Astrocyte (in vitro differentiated cells and primary cell): ENCODE measurements at regions not wholly inside any gene's neighbourhood (a gene's known extent, or its start where the extent isn't known, plus 50 kb on each side); places are given as distances from the start of the nearest gene placed in this dataset.
"Not testable (repeated sequence)": the region's sequence is repeated elsewhere in the genome, so short reads cannot be mapped to it uniquely, and the experiment has no call there.

ENCODE experiments used
- DNase-seq: peaks from one replicate; pipeline ENCODE4 v3.0.0-alpha.2; 2010; ENCODE audit warnings: low read depth
- FAIRE-seq: peaks from 2 replicates; lab custom pipeline; 2011; peaks lifted over from hg19 to GRCh38; lab: Jason Lieb, UNC
- H2AFZ ChIP-seq: 2 replicates; pipeline ENCODE4 v1.6.0; 2012; ENCODE audit warnings: low read depth, low read length, inconsistent platforms
- H3K27ac ChIP-seq: 2 replicates; pipeline ENCODE4 v1.5.1; 2011; ENCODE audit warnings: low read depth, low read length, inconsistent platforms
- H3K27me3 ChIP-seq: 2 replicates; pipeline ENCODE4 v1.6.0; 2011; ENCODE audit warnings: low read length, inconsistent platforms; ENCODE audit not compliant: insufficient read depth
- H3K36me3 ChIP-seq: 2 replicates; pipeline ENCODE4 v1.5.1; 2011; ENCODE audit warnings: low read length, inconsistent platforms; ENCODE audit not compliant: insufficient read depth
- H3K4me1 ChIP-seq: 2 replicates; pipeline ENCODE4 v1.5.1; 2011; ENCODE audit warnings: low read length, inconsistent platforms; ENCODE audit not compliant: insufficient read depth
- H3K4me2 ChIP-seq: 2 replicates; pipeline ENCODE4 v1.6.0; 2012; ENCODE audit warnings: low read length, inconsistent platforms
- H3K4me3 ChIP-seq: 2 replicates; pipeline ENCODE4 v1.5.1; 2011; ENCODE audit warnings: low read depth, mild to moderate bottlenecking, low read length, inconsistent platforms; ENCODE audit not compliant: insufficient read depth
- H3K79me2 ChIP-seq: 2 replicates; pipeline ENCODE4 v1.6.0; 2012; ENCODE audit warnings: mild to moderate bottlenecking, low read length, inconsistent platforms; ENCODE audit not compliant: insufficient read depth
- H3K9ac ChIP-seq: 2 replicates; pipeline ENCODE4 v1.6.0; 2012; ENCODE audit warnings: mild to moderate bottlenecking, low read length, inconsistent platforms
- H3K9me3 ChIP-seq: 2 replicates; pipeline ENCODE4 v1.5.1; 2012; ENCODE audit warnings: low read depth, mild to moderate bottlenecking, low read length, inconsistent platforms; ENCODE audit not compliant: insufficient read depth
- H4K20me1 ChIP-seq: 2 replicates; pipeline ENCODE4 v1.6.0; 2012; ENCODE audit warnings: low read length, inconsistent platforms; ENCODE audit not compliant: insufficient read depth
- H3K27ac Mint-ChIP-seq: one replicate; pipeline ENCODE4 v1.8.0; 2021; ENCODE audit warnings: mild to moderate bottlenecking, mixed read lengths; ENCODE audit not compliant: unreplicated experiment
- H3K27me3 Mint-ChIP-seq: one replicate; pipeline ENCODE4 v1.8.0; 2021; ENCODE audit warnings: low read depth, mixed read lengths; ENCODE audit not compliant: unreplicated experiment
- H3K36me3 Mint-ChIP-seq: one replicate; pipeline ENCODE4 v1.8.0; 2021; ENCODE audit warnings: low read depth, mixed read lengths; ENCODE audit not compliant: unreplicated experiment
- H3K4me1 Mint-ChIP-seq: one replicate; pipeline ENCODE4 v1.8.0; 2021; ENCODE audit warnings: low read depth, mixed read lengths; ENCODE audit not compliant: unreplicated experiment
- H3K4me3 Mint-ChIP-seq: one replicate; pipeline ENCODE4 v1.8.0; 2021; ENCODE audit warnings: mild to moderate bottlenecking, moderate library complexity, mixed read lengths; ENCODE audit not compliant: unreplicated experiment
- H3K9me3 Mint-ChIP-seq: one replicate; pipeline ENCODE4 v1.8.0; 2021; ENCODE audit warnings: mild to moderate bottlenecking, mixed read lengths; ENCODE audit not compliant: unreplicated experiment

GRCh38 chr7:76826181-76826580 is 199.1 kb upstream of the POMZP3 start:
- not testable (repeated sequence) for H3K36me3 Mint-ChIP-seq, H3K4me3 ChIP-seq, H3K4me1 ChIP-seq, H3K27ac ChIP-seq, H3K4me3 Mint-ChIP-seq, H3K36me3 ChIP-seq, H3K27me3 Mint-ChIP-seq, H3K9ac ChIP-seq, FAIRE-seq, H3K9me3 ChIP-seq, H4K20me1 ChIP-seq, H3K79me2 ChIP-seq, H3K4me2 ChIP-seq, H2AFZ ChIP-seq, H3K9me3 Mint-ChIP-seq, H3K27me3 ChIP-seq, H3K4me1 Mint-ChIP-seq, H3K27ac Mint-ChIP-seq, DNase-seq

GRCh38 chr7:76809856-76810255 is 182.8 kb upstream of the POMZP3 start:
- not testable (repeated sequence) for H3K9ac ChIP-seq, H3K27me3 Mint-ChIP-seq, DNase-seq, H3K4me3 Mint-ChIP-seq, H3K36me3 ChIP-seq, H3K4me1 Mint-ChIP-seq, FAIRE-seq, H3K4me3 ChIP-seq, H3K9me3 ChIP-seq, H3K27me3 ChIP-seq, H3K36me3 Mint-ChIP-seq, H2AFZ ChIP-seq, H3K27ac Mint-ChIP-seq, H3K4me1 ChIP-seq, H3K79me2 ChIP-seq, H3K9me3 Mint-ChIP-seq, H3K27ac ChIP-seq, H3K4me2 ChIP-seq, H4K20me1 ChIP-seq

- not testable (repeated sequence) for DNase-seq, H4K20me1 ChIP-seq, H3K27me3 ChIP-seq, H3K9ac ChIP-seq, H3K4me3 ChIP-seq, H3K36me3 ChIP-seq, H3K27me3 Mint-ChIP-seq, H3K9me3 Mint-ChIP-seq, H3K9me3 ChIP-seq, FAIRE-seq, H2AFZ ChIP-seq, H3K79me2 ChIP-seq, H3K27ac ChIP-seq, H3K4me1 ChIP-seq, H3K4me2 ChIP-seq, H3K4me1 Mint-ChIP-seq, H3K4me3 Mint-ChIP-seq, H3K27ac Mint-ChIP-seq, H3K36me3 Mint-ChIP-seq
Observed at GRCh38 chr7:76807588-76808100, 180.6 kb upstream of the POMZP3 start.

GRCh38 chr7:76806460-76806859 is 179.4 kb upstream of the POMZP3 start:
- H3K27ac Mint-ChIP-seq, H3K27ac ChIP-seq, H3K9me3 ChIP-seq, H3K36me3 Mint-ChIP-seq, H3K36me3 ChIP-seq, FAIRE-seq, H4K20me1 ChIP-seq, H3K4me1 Mint-ChIP-seq, H3K9ac ChIP-seq, DNase-seq, H3K27me3 ChIP-seq, H3K27me3 Mint-ChIP-seq, H3K4me3 Mint-ChIP-seq, H3K9me3 Mint-ChIP-seq, H3K4me1 ChIP-seq, H3K4me3 ChIP-seq, H2AFZ ChIP-seq, H3K4me2 ChIP-seq, H3K79me2 ChIP-seq: not testable (repeated sequence)

GRCh38 chr7:76806010-76806409 is 178.9 kb upstream of the POMZP3 start:
- not testable (repeated sequence) for H3K27me3 ChIP-seq, H3K4me3 ChIP-seq, H3K4me3 Mint-ChIP-seq, H3K79me2 ChIP-seq, H3K9ac ChIP-seq, H3K9me3 ChIP-seq, H3K27ac Mint-ChIP-seq, H2AFZ ChIP-seq, H3K36me3 Mint-ChIP-seq, H3K4me1 ChIP-seq, H3K27me3 Mint-ChIP-seq, H3K27ac ChIP-seq, H3K36me3 ChIP-seq, DNase-seq, H3K4me2 ChIP-seq, H4K20me1 ChIP-seq, H3K9me3 Mint-ChIP-seq, H3K4me1 Mint-ChIP-seq
- peak; percentile 52 for FAIRE-seq

GRCh38 chr7:76805262-76805661 is 178.2 kb upstream of the POMZP3 start:
- H3K4me3 ChIP-seq, H2AFZ ChIP-seq, DNase-seq, H3K4me2 ChIP-seq, H3K36me3 ChIP-seq, H3K36me3 Mint-ChIP-seq, H3K9me3 Mint-ChIP-seq, H3K27me3 Mint-ChIP-seq, H3K27ac ChIP-seq, H3K27me3 ChIP-seq, H3K9ac ChIP-seq, H4K20me1 ChIP-seq, FAIRE-seq, H3K4me1 ChIP-seq, H3K4me1 Mint-ChIP-seq, H3K9me3 ChIP-seq, H3K27ac Mint-ChIP-seq, H3K79me2 ChIP-seq, H3K4me3 Mint-ChIP-seq: not testable (repeated sequence)
